Heart right ventricle (tissue), 16 donors: ENCODE measurements at regions not wholly inside any gene's neighbourhood (a gene's known extent, or its start where the extent isn't known, plus 50 kb on each side); places are given as distances from the start of the nearest gene placed in this dataset.

Experiments used
- ATAC-seq, 8 donors: fragments of 200-7000 bp; cut with Tn5 transposase; one replicate each; pipeline ENCODE4 v1.9.1; 2020; ENCODE audit warnings: mild to moderate bottlenecking in 8 of 8, moderate library complexity in 8 of 8, moderate number of reproducible peaks in 1 of 8
- DNase-seq, 2 donors: peaks; one replicate each; pipeline ENCODE4 v3.0.0-alpha.2; 2020
- H3K27ac ChIP-seq, 10 donors: fragments of 200-600 bp; sonication (generic) in 2 of 10; one replicate each; pipeline versions ENCODE4 v1.5.0 to v1.8.0; 2020 to 2022; ENCODE audit warnings: mild to moderate bottlenecking in 3 of 10
- H3K27me3 ChIP-seq, 7 donors: fragments of 200-600 bp; one replicate each; pipeline ENCODE4 v1.8.0; 2021 to 2022; ENCODE audit warnings: mild to moderate bottlenecking in 2 of 7
- H3K36me3 ChIP-seq, 9 donors: fragments of 200-600 bp; sonication (generic) in 1 of 9; one replicate each; pipeline versions ENCODE4 v1.5.0 to v1.8.0; 2020 to 2022; ENCODE audit warnings: mild to moderate bottlenecking in 2 of 9
- H3K4me1 ChIP-seq, 9 donors: fragments of 200-600 bp; sonication (generic) in 1 of 9; one replicate each; pipeline versions ENCODE4 v1.5.0 to v1.8.0; 2020 to 2022; ENCODE audit warnings: mild to moderate bottlenecking in 4 of 9
- H3K4me3 ChIP-seq, 10 donors: fragments of 200-600 bp; sonication (generic) in 2 of 10; one replicate each; pipeline versions ENCODE4 v1.5.0 to v1.8.0; 2020 to 2022; ENCODE audit warnings: mild to moderate bottlenecking in 7 of 10, moderate library complexity in 2 of 10
- H3K9me3 ChIP-seq, 11 donors: fragments of 200-600 bp in 10 of 11; sonication (generic) in 2 of 11; one replicate each; pipeline versions ENCODE4 v1.5.0 to v1.8.0; 2013 to 2022; ENCODE audit warnings: mild to moderate bottlenecking in 2 of 11, control low read depth in 1 of 11, moderate library complexity in 1 of 11
- CTCF ChIP-seq, 9 donors: fragments of 200-600 bp; sonication (generic) in 2 of 9; IDR thresholded peaks; one replicate each; pipeline versions ENCODE4 v1.5.0 to v1.8.0; 2021 to 2022; ENCODE audit warnings: antibody characterized with exemption in 9 of 9, mild to moderate bottlenecking in 5 of 9, moderate library complexity in 1 of 9
- WGBS, 2 donors: extraction: QIAGEN DNeasy Blood & Tissue Kit; methylation state at CpG; one replicate each; pipeline ENCODE4 v1.1.7; 2013; ENCODE audit warnings: inconsistent platforms in 1 of 2; 5-methylcytosine and 5-hydroxymethylcytosine counted together
- intact Hi-C, 10 donors: fragments of 100-400 bp; cut with DNase I; formaldehyde crosslinking; loops; one replicate each; pipeline versions ENCODE4 v1.11.1 to v1.14.2; 2022
- donor health status: Arrhythmogenic right ventricular cardiomyopathy.
- donor health status: ischemic (EF 13 %, LVEDD 7.1; RV severe dilation, severe dysfunction).
- donor health status: healthy with polysubstance abuse.
- donor health status: DM: no; HTN: yes; CAD: no.
- donor health status: DM: no; HTN: no; CAD: no.
- donor health status: ischemic (EF 25% LVEDD 6.9; RV normal size, moderate dysfunction).
- donor health status: ischemic (EF 25% LVEDD 5.7; RV mildly dilated, moderate dysfunction).
- donor health status: healthy.
- donor health status: DM: yes; HTN: yes; CAD: no.
- donor health status: Ischemic cardiomyopathy.
- donor health status: ischemic (EF 35%, LVEDD 5.7; RV mildly dilated, moderate dysfunction).
- donor health status: nonischemic (EF 11% LVEDD 7.7; RV severe dilation, severe dysfunction).
- donor health status: DM: yes; HTN: yes; CAD: no.
- donor health status: PGD.
- donor health status: ischemic (EF 29% LVEDD 5.4; RV normal size, mild dysfunction).
- donor health status: nonischemic (EF 23%, LVEDD 6.1; RV moderate dilation, normal function).

GRCh38 chr2:145484448-145485097 is 964.7 kb upstream of the ZEB2 start:
- Histone ChIP-seq H3K36me3 (no peaks in the 10 kb centered on the region), H3K27me3 (no peaks in the 10 kb centered on the region), H3K27ac (no peak overlapping the region), H3K4me3 (no peak overlapping the region), H3K9me3 (no peaks in the 10 kb centered on the region), H3K4me1 (no peaks in the 10 kb centered on the region)
- TF ChIP-seq CTCF (IDR thresholded peaks at IDR 0.05), result peak in 5 of 9 donors; percentile 13 to 30 (median 27)
- DNase-seq, result no peak
- peak in 1 of 8 donors; percentile 61 for ATAC-seq
- intact Hi-C loops, result no loop called here

GRCh38 chr2:145483854-145484253 is 963.9 kb upstream of the ZEB2 start:
- Histone ChIP-seq H3K4me3 (no peak overlapping the region), H3K4me1 (no peaks in the 10 kb centered on the region), H3K27ac (no peak overlapping the region), H3K27me3 (no peaks in the 10 kb centered on the region), H3K9me3 (no peaks in the 10 kb centered on the region), H3K36me3 (no peaks in the 10 kb centered on the region)
- intact Hi-C loops, result no loop called here
- WGBS, 2 donors, result 87% methylated on average over 3 of the region's 3 CpGs
- no peak for ATAC-seq
- no peak for DNase-seq
- no peak for TF ChIP-seq CTCF (IDR thresholded peaks at IDR 0.05)

- no peak for TF ChIP-seq CTCF (IDR thresholded peaks at IDR 0.05)
- no peak for DNase-seq
Measured at GRCh38 chr2:145481334-145481922, 961.5 kb upstream of the ZEB2 start.

DNA sequence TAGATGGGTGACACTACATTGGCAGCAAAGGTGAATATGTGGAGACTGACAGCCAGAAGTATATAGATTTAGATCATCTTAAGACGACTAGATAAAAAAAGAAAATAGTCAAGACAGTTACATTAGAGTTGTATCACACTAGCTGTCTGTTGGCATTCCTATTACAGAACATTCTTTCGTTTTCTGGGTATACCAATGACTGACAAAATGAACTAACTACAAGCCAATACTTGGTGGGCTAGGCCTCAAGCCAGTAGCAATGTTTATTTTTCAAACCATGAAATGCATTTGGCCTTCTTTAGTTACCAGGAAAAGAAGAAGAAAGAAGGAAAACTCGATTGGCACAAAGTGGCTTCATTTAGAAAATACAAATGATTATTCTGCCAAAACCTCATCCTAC is 944.9 kb upstream of the ZEB2 start:
- no peak overlapping the region for H3K4me3 ChIP-seq
- no peak for TF ChIP-seq CTCF (IDR thresholded peaks at IDR 0.05)
- no peaks in the 10 kb centered on the region for H3K27me3 ChIP-seq
- peaks cover 0 to 6% (median 0%) of the 10 kb centered on the region in 11 donors for H3K9me3 ChIP-seq
- intact Hi-C loops, result no loop called here
- H3K36me3 ChIP-seq, result no peaks in the 10 kb centered on the region
- no peaks in the 10 kb centered on the region for H3K4me1 ChIP-seq
- ATAC-seq, result no peak
- DNase-seq, result no peak
- H3K27ac ChIP-seq, result no peak overlapping the region
- 77 to 87% methylated on average over 3 of the region's 3 CpGs for WGBS, 2 donors

More at GRCh38 chr2:145481334-145481922, 961.5 kb upstream of the ZEB2 start:
- no peak for ATAC-seq
- no peaks in the 10 kb centered on the region for H3K4me1 ChIP-seq
- H3K36me3 ChIP-seq, result no peaks in the 10 kb centered on the region
- H3K9me3 ChIP-seq, result no peaks in the 10 kb centered on the region
- intact Hi-C loops, result no loop called here
- H3K27ac ChIP-seq, result no peak overlapping the region
- no peak overlapping the region for H3K4me3 ChIP-seq
- no peaks in the 10 kb centered on the region for H3K27me3 ChIP-seq
